Pons (tissue), 1 donor: ENCODE measurements at regions not wholly inside any gene's neighbourhood (a gene's known extent, or its start where the extent isn't known, plus 50 kb on each side); places are given as distances from the start of the nearest gene placed in this dataset.
"Not testable (repeated sequence)": the region's sequence is repeated elsewhere in the genome, so short reads cannot be mapped to it uniquely, and the experiment has no call there.

ENCODE experiments used
- DNase-seq: peaks from one replicate; pipeline ENCODE4 v3.0.0-alpha.2; 2016; ENCODE audit warnings: low spot score

DNA sequence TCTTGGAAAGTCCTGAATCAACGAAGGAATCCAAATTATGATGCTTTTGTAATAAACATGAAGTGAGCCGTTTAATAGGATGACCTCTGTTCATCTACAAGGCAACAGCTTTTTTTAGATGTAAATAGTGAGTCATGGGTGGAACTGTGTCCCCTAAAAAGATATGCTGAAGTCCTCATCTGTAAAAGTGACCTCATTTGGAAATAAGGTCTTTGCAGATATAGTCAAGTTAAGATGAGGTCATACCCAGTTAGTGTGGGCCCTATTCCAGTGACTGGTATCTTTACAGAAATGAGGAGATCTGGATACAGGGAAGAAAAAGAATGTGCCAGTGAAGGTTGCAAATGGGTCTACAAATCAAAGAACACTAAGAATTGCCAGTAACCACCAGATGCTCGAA lies 1287.3 kb upstream of the ADGRL4 start:
- DNase-seq: no peak

DNA sequence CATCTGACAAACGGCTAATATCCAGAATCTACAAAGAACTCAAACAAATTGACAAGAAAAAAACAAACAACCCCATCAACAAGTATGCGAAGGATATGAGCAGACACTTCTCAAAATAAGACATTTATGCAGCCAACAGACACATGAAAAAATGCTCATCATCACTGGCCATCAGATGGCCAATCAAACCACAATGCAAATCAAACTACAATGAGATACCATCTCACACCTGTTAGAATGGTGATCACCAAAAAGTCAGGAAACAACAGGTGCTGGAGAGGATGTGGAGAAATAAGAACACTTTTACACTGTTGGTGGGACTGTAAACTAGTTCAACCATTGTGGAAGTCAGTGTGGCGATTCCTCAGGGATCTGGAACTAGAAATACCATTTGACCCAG lies 1282.2 kb upstream of the ADGRL4 start:
- DNase-seq: not testable (repeated sequence)

DNA sequence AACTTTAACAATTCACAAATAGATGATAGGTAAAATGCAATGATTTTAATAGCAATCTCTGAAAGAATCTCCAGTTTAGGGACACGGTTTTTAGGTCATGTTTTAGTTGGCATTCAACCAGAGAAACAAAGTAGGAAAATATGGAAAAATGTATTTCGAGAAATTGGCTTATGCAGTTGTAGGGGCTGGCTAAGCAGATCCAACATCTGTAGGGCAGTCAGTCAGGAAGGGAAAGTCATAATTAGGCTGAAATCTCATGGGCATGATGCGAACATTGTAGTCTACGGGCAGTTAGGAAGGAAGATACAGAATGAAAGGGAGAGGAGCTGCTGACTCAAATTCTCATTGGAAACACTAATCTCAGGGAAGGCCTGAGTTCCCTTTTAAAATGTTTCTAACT lies 1276.0 kb upstream of the ADGRL4 start:
- DNase-seq: no peak

DNA sequence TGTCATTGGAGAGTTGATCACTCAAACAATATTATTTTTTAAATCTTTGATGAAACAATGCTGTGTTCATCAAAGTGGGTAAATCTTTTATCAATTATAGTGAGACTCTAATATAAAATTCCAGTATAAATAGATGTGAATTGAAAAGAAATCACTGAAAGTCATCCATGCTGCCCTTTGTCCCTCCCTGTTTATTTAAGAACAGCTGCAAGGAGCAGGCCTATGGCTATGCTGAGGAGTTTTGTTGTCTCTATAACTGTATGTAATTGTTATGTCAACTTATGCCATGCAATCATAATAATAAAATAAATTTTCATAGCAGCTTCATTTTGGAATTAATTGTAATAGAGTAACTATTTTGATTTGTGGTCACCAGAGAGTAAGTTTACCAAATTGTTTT lies 1272.4 kb upstream of the ADGRL4 start:
- DNase-seq: no peak

DNA sequence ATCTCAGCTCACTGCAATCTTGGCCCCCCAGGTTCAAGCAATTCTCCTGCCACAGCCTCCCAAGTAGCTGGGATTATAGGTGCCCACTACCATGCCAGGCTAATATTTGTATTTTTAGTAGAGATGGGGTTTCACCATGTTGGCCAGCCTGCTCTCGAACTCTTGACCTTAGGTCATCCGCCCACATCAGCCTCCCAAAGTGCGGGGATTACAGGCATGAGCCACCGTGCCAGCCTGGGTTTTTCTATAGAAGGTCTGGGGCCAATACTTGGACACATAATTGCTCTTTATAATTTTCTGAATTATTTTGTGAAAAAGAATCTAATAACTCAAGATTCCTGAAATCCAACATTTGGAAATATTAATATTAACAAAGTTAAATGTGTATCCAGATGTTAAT lies 1267.7 kb upstream of the ADGRL4 start:
- no peak for DNase-seq

DNA sequence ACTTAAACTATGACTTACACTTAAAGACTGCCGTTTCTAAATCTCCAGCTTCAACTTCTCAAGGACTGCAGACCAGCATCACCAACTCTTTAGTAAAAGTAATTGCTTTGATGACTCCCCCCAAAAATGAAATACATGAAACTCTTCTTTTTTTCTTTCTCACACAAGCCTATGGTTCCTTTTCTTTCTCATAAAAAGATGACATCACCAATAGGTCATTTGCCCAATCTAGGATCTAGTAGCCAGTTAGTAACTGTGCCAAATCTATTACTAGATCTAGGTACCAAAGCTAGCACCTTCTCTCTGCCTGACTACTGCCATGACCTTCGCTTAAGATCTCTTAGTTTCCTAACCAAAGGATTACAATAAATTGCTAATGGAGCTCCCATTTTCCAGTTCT lies 1266.0 kb upstream of the ADGRL4 start:
- no peak for DNase-seq

DNA sequence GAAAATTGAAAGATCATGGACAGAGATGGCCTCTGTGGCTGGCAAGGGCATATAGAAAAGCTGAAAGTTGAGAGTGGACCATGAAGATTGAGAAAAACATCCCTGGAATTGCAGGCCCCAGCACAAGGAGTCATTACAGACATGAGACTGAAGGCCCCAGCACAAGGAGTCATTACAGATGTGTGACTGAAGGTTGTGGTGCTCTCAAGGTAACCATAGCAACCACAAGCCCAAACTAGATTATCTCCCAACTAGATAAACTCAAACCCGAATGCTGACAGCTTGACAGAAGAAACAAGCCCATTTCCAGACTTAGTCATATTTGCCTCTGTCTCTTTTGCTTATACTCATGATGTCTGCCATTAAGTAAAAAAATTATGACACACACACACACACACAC lies 1252.1 kb upstream of the ADGRL4 start:
- DNase-seq: no peak

DNA sequence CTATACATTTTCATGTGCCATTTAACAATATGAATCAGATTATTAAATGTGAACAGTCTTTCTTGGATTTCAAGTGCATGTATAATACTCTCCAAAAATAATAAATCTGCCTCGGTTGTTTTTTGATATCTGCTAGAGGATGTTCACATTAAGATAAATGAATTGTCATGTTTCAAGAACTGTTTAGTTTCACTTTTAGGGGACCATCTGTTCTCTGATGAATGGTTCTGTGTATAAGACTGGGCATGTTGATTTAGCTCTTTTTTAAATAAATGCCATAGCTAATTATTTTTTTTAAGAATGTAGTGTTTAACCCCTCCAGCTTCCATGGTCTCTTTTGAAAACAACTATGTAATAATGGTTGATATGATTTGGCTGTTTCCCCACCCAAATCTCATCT lies 1245.1 kb upstream of the ADGRL4 start:
- no peak for DNase-seq

DNA sequence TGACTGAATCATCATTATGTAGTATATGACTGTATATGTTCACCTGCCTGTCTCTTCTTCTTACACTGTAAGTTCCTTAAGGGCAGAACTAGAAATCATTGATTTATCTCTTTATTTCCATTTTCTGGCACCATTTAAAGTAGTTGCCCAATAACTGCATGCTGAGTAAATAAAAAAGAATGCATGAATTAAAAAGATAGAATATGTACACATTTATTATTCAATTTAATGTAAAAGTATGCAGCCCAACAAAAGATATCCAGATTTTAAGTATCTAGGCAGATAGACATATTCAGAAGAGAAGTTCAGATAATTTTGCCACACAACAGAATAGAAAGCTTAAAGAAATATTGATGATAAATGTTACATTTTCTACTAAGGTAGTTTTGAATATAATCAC lies 1244.6 kb upstream of the ADGRL4 start:
- DNase-seq: no peak

DNA sequence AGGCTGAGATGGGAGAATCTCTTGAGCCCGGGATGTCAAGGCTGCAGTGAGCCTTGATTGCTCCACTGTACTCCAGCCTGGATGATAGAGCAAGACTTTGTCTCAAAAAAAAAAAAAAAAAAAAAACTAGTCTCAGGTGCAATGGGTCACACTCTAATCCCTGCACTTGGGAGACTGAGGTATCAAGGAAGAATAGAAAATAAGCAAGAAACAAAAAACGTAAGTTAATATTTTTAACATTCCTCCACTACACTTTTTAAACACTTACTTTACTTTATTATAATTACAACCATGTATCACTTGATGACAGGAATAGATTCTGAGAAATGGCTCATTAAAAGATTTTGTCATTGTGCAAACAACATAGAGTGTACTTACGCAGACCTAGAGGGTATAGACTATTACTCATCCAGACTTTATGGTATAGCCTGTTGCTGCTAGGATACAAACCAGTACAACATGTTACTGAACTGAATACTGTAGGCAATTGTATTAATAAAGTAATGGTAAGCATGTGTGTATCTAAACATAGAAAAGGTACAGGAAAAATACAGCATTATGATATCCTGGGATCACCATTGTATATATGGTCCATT lies 1244.1 kb upstream of the ADGRL4 start:
- no peak for DNase-seq

DNA sequence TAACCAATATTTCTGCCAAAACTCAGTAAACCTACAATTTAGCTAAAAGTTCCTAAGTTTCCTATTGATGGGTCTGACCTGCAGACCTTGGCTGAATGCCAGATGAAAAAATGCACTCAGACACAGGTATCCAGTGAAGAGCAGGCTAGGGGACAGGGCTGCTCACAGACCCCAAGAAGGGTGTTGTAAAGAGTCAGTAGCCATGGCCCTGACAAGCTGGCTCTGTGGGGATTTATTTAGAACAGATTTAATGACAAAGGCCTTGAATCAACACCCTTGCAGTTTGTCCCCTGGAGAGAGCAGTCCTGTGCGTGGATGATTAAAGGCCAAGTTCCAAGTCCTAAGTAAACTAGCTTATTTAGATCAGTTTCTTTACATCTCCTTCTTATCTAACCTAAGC lies 1243.2 kb upstream of the ADGRL4 start:
- no peak for DNase-seq

DNA sequence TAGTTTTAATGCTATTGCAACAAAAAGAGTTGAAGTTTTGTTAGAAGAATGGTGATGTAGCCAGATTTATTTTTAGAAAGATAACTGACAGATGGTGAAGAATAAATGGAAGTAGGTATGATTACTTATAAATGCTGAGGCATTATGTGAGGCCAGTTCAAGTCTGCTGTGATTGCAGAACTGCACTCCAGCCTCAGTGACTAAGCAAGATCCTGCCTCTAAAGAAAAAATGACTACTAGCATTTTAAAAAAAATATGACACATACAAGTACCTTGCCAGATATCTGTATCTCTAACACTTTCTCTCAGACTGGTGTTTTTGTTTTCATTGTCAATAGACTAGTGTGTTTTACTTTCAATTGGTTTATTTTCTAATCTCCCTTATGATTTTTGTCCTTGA lies 1242.4 kb upstream of the ADGRL4 start:
- DNase-seq: no peak

DNA sequence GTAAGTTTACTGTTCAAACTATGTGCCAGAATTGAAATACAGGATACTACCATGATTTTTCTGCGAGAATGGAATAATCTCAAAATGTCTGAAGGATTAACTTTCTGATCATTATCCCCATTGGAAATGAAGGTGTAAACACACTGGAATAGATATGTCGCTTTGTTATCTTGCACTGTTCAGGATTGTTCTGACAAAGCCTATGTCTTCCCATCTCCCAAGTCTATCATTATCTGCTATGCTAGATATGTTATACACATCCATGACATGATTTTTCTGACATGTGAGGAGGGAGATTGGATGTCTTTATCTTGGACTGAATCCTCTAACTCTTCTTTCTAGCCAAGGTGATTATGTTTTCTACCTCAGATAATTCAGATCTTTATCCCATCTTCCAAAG lies 1239.3 kb upstream of the ADGRL4 start:
- no peak for DNase-seq

DNA sequence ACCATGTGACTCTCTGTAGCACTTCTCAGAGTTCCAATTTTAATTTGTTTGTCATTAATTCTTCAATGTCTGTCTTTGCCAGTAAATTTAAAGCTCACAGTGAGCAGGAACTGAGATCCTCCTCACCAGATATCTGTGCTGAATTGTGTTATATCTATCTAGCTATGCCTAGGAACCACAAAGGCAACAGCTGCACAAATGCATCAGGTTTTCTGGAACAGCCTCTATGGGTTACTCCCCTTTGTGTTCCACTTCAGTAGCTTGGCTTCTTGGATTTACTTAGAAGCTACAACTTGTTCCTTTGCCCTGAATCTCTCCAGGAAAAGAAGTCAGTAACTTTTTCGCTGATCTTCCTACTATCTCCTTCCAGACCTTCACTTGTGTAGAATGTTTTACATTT lies 1237.8 kb upstream of the ADGRL4 start:
- DNase-seq: no peak

DNA sequence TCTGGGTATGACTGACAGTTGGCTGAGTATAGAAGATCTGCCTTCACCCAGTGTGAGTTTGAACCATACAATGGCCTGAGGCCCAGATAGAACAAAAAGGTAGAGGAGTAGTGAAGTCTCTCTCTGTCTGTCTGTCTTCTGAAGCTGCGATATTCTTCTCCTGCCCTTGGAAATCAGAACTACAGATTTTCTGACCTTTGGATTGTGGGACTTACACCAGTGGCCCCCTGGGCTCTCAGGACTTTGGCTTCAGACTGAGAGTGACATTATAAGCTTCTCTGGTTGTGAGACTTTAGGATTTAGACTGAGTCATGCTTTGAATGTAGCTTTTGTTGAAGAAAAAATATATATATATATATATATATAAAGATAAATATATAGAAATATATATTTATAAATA lies 1235.0 kb upstream of the ADGRL4 start:
- DNase-seq: no peak

DNA sequence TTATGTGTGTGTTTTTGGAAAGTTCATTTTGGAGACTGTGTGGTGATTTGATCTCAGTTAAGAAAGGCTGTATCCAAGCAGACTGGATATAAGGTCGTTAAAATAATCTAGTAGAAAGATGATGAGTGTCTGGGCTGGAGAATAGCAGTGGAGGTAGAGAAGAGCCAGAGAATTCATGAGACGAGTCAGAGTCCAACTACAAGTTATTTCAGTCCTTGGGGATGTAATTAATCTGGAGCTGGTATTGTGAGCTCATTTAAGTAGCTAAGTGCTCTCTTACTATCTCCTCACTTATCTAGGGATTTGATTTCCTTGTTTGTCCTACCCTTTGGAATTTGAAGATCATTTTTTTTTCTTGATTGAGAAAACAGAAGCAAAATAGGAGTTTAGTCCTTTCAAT lies 1219.0 kb upstream of the ADGRL4 start:
- DNase-seq: no peak

DNA sequence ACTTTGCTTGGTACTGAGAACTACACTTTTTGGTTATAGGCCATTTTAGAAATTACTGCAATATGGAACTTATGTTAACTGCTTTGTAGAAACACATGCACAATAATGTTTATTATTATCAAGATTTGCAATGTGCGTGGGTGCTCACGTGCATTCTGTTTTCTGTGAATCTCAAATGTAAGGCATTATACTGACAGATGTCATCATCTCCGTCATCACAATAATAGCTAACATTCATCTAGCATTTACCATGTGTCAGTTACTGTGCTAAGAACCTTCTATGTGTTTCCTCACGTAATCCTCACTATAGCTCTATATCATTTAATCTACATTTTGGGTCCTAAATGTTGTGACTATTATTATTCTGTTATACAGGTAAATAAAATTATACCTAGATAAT lies 1214.8 kb upstream of the ADGRL4 start:
- DNase-seq: no peak

DNA sequence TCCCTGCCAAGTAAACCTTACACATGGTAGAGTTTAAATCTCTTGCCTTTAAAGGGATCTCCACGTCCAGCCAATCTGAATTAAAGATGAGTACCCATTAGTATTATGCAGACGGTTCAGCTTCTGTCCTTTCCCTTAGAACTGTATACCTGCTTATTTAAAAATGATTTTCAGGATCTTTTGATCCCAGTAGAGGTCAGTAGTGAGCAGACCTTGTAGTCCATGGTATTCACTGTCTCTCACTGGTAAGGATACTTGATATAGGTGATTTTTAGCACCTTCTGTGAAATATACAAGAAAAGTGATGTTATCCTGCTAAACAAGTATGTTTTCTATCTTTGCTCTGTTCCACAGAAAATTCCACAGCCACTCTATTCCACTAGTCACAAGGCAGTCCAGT lies 1211.6 kb upstream of the ADGRL4 start:
- DNase-seq: peak; percentile 38

DNA sequence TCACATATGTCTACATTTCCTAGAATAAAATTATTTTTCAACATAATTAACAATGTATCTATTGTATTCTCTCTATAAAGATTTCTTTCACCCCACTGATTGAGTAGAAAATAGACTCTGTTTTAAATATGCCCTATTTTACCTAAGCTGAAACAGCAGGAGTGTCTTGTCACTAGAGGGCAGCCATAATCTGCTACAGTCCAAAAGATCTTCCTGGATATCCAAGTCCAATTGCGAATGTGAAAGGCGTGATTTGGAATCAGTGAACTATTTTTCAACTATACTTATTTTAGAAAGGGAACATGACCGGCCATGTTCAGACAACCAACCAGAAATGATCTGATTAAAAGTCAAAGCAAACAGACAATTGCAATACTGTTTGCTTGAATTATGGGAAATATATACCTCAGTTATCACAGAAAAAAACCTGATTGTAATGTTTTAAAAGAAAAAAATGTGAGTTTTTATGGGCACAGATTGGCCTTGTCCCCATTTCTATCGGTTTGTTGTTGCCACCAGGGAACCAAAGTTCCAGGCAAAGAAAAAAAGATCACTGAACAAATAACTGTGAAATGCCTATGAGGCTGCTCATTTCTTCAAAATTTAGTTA lies 1211.0 kb upstream of the ADGRL4 start:
- DNase-seq: peak; percentile 52

DNA sequence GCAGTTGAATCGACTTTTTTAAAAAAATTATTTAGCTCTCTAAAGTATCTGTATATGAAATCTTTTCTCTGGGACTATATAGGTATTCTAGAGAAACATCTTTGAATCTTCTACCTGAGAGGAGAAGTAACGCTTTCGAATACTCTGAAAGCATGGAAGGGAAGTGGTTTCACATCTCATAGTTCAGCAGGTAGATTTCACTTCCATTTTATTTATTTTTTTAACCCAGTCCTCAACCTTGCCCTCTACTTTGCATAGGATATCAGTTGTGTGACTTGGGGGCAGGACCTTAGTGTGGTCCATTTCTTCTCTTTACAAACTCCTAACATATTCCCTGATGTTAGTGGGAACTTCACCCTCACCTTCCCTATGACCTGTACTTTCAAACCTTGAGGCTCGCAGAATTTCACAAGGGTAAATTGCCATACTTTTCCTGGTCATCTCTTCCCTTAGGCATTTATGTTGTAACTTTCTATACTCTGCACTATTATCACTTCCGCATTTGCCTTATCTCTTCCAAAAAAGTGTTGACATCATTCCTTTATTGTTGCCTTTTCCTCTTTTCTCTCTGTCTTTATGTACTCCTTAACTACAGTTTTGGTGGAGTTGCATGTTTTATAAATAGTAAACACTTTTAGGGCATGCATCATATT lies 1208.5 kb upstream of the ADGRL4 start:
- DNase-seq: no peak

DNA sequence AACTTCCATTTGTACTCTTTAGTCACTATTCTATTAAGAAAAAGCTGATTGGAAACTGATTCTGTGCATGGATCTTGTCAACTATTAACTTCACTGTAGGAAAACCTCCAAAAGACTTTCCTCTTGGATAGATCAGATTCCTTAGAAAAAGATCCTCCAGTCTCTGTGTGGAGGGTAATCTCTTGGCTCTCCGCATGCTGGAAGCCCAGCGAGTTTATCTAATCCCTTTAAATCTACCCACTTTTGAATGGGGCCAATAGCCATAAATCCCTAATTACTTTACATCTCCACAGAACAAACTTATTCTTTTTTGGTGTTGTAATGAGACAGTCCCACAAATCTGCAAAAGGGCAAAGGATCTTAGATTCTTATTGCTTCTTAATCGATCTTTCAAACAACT lies 1206.4 kb upstream of the ADGRL4 start:
- no peak for DNase-seq

DNA sequence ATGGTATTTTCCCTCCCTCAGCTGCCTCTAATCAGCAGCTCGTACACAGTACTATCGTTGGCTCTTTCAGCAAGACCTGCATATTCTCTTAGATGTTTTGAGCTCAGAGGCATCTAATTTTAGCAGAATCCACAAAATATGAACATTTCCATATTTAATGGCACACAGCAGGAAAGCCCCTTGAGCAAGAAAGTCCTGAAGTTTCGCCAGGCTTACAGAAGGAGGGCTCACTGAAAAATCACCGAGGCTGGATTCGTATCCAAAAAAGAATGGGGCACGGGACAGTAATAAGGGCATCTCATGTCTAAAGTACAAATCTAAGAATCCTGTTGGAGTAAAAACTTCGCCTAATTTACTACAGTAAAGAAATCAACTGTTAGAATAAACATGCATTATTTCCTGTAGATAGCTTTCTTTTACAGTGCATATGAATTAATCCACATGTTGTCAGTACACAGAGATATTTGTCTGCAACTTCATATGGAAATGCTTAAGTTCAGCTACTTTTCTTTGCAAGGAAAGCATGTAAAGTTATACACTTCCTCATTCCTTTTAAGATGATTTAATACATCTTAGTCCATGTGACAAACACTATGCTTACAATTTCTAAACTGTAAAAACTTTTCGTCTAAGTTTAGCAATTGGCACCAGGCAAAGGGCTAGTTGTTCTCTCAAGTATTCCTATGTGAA lies 1205.3 kb upstream of the ADGRL4 start:
- no peak for DNase-seq

DNA sequence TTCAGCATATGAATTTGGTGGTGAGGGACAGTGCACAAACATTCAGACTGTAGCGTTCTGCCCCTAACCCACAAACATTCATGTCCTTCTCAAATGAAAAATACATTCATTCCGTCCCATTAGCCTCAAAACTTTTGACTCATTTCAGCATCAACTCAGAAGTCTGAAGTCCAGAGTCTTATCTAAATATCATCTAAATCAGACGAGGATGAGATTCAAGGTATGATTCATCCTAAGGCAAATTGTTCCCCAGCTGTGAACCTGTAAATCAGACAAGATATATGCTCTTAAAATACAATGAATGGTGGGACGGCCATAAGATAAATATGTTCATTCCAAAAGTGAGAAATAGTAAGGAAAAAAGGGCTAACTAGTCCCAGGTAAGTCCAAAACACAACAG lies 1195.6 kb upstream of the ADGRL4 start:
- DNase-seq: no peak
